HepG2 (cell line): ENCODE measurements at regions not wholly inside any gene's neighbourhood (a gene's known extent, or its start where the extent isn't known, plus 50 kb on each side); places are given as distances from the start of the nearest gene placed in this dataset.

Experiments used
- ATAC-seq: fragments of 200-7000 bp; cut with Tn5 transposase; 3 replicates; pipeline ENCODE4 v1.9.1; 2020; ENCODE audit warnings: mild to moderate bottlenecking, moderate library complexity
- BruUV-seq: library from RNA; stranded (reverse); fragments of 400-500 nt; replicated peaks from 2 replicates; lab custom pipeline; 2021; lab: Mats Ljungman, UMichigan
- CTCF ChIA-PET: fragments of 300-600 bp; formaldehyde crosslinking; extraction: SDS; loops from one replicate; lab custom pipeline; 2021; ENCODE audit warnings: low total read pairs, inconsistent platforms, low intra/inter-chr PET ratio; lab: Yijun Ruan, JAX
- POLR2A ChIA-PET: fragments of 350-600 bp; sonication (Branson Sonifier 250); formaldehyde crosslinking; loops from one replicate; lab custom pipeline; 2020; ENCODE audit warnings: antibody characterized with exemption, inconsistent platforms; lab: Yijun Ruan, JAX
- DNase-seq: peaks from one replicate; pipeline ENCODE4 v3.0.0-alpha.2; 2015; ENCODE audit warnings: low spot score
- FAIRE-seq: peaks from 3 replicates; lab custom pipeline; 2011; peaks lifted over from hg19 to GRCh38; lab: Jason Lieb, UNC
- H2AFZ ChIP-seq: one replicate; pipeline ENCODE4 v1.6.1; 2011; ENCODE audit warnings: low read length, inconsistent platforms
- H3K27ac ChIP-seq: fragments of 300-600 bp; 3 replicates; pipeline ENCODE4 v1.8.0; 2011; ENCODE audit warnings: mixed run types, mild to moderate bottlenecking, mixed read lengths, low read length, inconsistent platforms; ENCODE audit not compliant: insufficient read depth; ENCODE audit errors: extremely low read length
- H3K27me3 ChIP-seq, 2 experiments: fragments of 200-600 bp in 1 of 2; 2 replicates in 1 of 2; 3 replicates in 1 of 2; pipeline versions ENCODE4 v1.6.0 to v1.8.0; 2011; ENCODE audit warnings: low read length in 2 of 2, mild to moderate bottlenecking in 2 of 2, moderate library complexity in 2 of 2, inconsistent platforms in 1 of 2; ENCODE audit not compliant: insufficient read depth in 2 of 2, control insufficient read depth in 1 of 2
- H3K36me3 ChIP-seq, 2 experiments: fragments of 200-600 bp in 1 of 2; replicated peaks in 1 of 2; 2 replicates in 1 of 2; 3 replicates in 1 of 2; pipeline versions ENCODE4 v1.5.1 to v1.8.0; 2011; ENCODE audit warnings: low read length in 2 of 2, inconsistent platforms in 1 of 2; ENCODE audit not compliant: insufficient read depth in 2 of 2, control insufficient read depth in 1 of 2
- H3K4me1 ChIP-seq: 2 replicates; pipeline ENCODE4 v1.5.1; 2012; ENCODE audit warnings: low read length, inconsistent platforms; ENCODE audit not compliant: insufficient read depth
- H3K4me2 ChIP-seq: 2 replicates; pipeline ENCODE4 v1.6.0; 2011; ENCODE audit warnings: low read depth, low read length, inconsistent platforms
- H3K4me3 ChIP-seq, 3 experiments: fragments of 200-600 bp in 1 of 3; sonication (generic), shearing (Covaris generic) in 1 of 3; replicated peaks in 1 of 3; 2 replicates each; pipeline ENCODE4 v1.5.1; 2011 to 2016; ENCODE audit warnings: low read length in 3 of 3, inconsistent platforms in 2 of 3, low read depth in 2 of 3, mild to moderate bottlenecking in 2 of 3, control low read depth in 1 of 3, mixed read lengths in 1 of 3; ENCODE audit not compliant: insufficient read depth in 1 of 3
- H3K79me2 ChIP-seq: one replicate; pipeline ENCODE4 v1.6.1; 2011; ENCODE audit warnings: low read length, inconsistent platforms; ENCODE audit not compliant: insufficient read depth
- H3K9ac ChIP-seq: 2 replicates; pipeline ENCODE4 v1.6.0; 2011; ENCODE audit warnings: mild to moderate bottlenecking, low read depth, low read length, inconsistent platforms; ENCODE audit not compliant: insufficient read depth
- H3K9me3 ChIP-seq: 2 replicates; pipeline ENCODE4 v1.5.1; 2012; ENCODE audit warnings: mild to moderate bottlenecking, low read length
- H4K20me1 ChIP-seq: 2 replicates; pipeline ENCODE4 v1.6.0; 2011; ENCODE audit warnings: inconsistent platforms, mild to moderate bottlenecking, low read length, moderate library complexity; ENCODE audit not compliant: insufficient read depth
- ATRX ChIP-seq: sonication (generic); formaldehyde crosslinking; IDR thresholded peaks from 2 replicates; pipeline ENCODE4 v1.4.0; 2020; ENCODE audit warnings: missing genetic modification reagents, borderline replicate concordance
- KLF15 ChIP-seq: sonication (generic); formaldehyde crosslinking; IDR thresholded peaks from 2 replicates; pipeline ENCODE4 v1.8.1; 2023; ENCODE audit warnings: borderline replicate concordance, mild to moderate bottlenecking, inconsistent platforms, missing genetic modification reagents, mixed read lengths
- MEIS1 ChIP-seq: sonication (generic); formaldehyde crosslinking; IDR thresholded peaks from 2 replicates; pipeline ENCODE4 v1.9.0; 2021; ENCODE audit warnings: mild to moderate bottlenecking, missing genetic modification reagents, moderate library complexity, borderline replicate concordance
- MTF1 ChIP-seq: sonication (generic); formaldehyde crosslinking; IDR thresholded peaks from 2 replicates; pipeline ENCODE4 v1.5.0; 2020; ENCODE audit warnings: missing genetic modification reagents
- RELA ChIP-seq: sonication (generic); formaldehyde crosslinking; IDR thresholded peaks from 2 replicates; pipeline ENCODE4 v1.4.0; 2020; ENCODE audit warnings: missing genetic modification reagents
- TBX2 ChIP-seq: sonication (generic); formaldehyde crosslinking; IDR thresholded peaks from 2 replicates; pipeline ENCODE4 v1.5.0; 2020; ENCODE audit warnings: missing genetic modification reagents, mild to moderate bottlenecking, borderline replicate concordance
- ZBTB20 ChIP-seq: sonication (generic); formaldehyde crosslinking; IDR thresholded peaks from 2 replicates; pipeline ENCODE4 v1.8.1; 2023; ENCODE audit warnings: missing genetic modification reagents, low read depth, mild to moderate bottlenecking, borderline replicate concordance
- ZSCAN22 ChIP-seq: sonication (generic); formaldehyde crosslinking; IDR thresholded peaks from 2 replicates; pipeline ENCODE4 v1.4.0; 2020; ENCODE audit warnings: mild to moderate bottlenecking, missing genetic modification reagents
- in situ Hi-C: cut with HindIII; loops from 2 replicates; pipeline ENCODE4 v1.10.0; 2017; ENCODE audit warnings: low pct_unique_long_range_greater_than_20kb; ENCODE audit not compliant: extremely low pct_ligation_motif_present
- intact Hi-C: fragments of 100-400 bp; cut with micrococcal nuclease; formaldehyde crosslinking; loops from one replicate; pipeline ENCODE4 v1.10.0; 2022; ENCODE audit not compliant: unreplicated experiment
- TF ChIP-seq, protein P1 (sequence below): IDR thresholded peaks from 2 replicates; pipeline ENCODE4 v1.6.1; 2016; ENCODE audit warnings: missing compliant biosample characterization, missing genetic modification reagents, borderline replicate concordance
- TF ChIP-seq, protein P2 (sequence below): IDR thresholded peaks from 2 replicates; pipeline ENCODE4 v1.6.1; 2016
- TF ChIP-seq, protein P3 (sequence below): sonication (generic); formaldehyde crosslinking; IDR thresholded peaks from 2 replicates; pipeline ENCODE4 v1.5.1; 2020; ENCODE audit warnings: missing genetic modification reagents, mild to moderate bottlenecking, borderline replicate concordance

DNA sequence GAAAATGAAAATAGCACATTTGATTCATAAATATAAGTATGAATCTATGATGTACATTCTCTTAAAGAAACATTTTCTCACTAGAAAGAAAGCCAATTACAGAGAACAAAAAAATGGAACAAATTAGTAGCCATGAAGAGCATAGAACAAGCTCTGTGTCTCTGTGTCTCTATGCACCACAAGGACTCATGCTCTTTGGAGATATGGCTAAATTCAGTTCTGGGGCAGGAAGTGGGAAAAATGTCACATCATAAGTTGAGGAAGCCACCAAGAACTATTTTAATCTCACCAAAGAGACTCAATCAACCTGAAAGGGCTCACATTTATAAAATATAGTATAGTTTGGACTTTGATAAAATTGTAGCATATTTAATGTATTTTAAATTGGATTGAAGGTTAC lies 1259.8 kb upstream of the GJE1 start:
- FAIRE-seq: no peak
- no peak overlapping the region for H3K4me3 ChIP-seq
- in situ Hi-C loops (no loop called here), intact Hi-C loops (no loop called here)
- H3K4me1 ChIP-seq: no peaks in the 10 kb centered on the region
- TF ChIP-seq, protein P1, sequence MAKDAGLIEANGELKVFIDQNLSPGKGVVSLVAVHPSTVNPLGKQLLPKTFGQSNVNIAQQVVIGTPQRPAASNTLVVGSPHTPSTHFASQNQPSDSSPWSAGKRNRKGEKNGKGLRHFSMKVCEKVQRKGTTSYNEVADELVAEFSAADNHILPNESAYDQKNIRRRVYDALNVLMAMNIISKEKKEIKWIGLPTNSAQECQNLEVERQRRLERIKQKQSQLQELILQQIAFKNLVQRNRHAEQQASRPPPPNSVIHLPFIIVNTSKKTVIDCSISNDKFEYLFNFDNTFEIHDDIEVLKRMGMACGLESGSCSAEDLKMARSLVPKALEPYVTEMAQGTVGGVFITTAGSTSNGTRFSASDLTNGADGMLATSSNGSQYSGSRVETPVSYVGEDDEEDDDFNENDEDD (CRISPR knock-in tag): no peak
- no peak for TF ChIP-seq RELA (CRISPR knock-in tag)
- no peak for TF ChIP-seq MTF1
- TF ChIP-seq ZBTB20 (CRISPR knock-in tag): no peak
- TF ChIP-seq MEIS1 (CRISPR knock-in tag): no peak
- TF ChIP-seq TBX2 (CRISPR knock-in tag): no peak
- TF ChIP-seq ZSCAN22 (CRISPR knock-in tag): no peak
- TF ChIP-seq, protein P2, sequence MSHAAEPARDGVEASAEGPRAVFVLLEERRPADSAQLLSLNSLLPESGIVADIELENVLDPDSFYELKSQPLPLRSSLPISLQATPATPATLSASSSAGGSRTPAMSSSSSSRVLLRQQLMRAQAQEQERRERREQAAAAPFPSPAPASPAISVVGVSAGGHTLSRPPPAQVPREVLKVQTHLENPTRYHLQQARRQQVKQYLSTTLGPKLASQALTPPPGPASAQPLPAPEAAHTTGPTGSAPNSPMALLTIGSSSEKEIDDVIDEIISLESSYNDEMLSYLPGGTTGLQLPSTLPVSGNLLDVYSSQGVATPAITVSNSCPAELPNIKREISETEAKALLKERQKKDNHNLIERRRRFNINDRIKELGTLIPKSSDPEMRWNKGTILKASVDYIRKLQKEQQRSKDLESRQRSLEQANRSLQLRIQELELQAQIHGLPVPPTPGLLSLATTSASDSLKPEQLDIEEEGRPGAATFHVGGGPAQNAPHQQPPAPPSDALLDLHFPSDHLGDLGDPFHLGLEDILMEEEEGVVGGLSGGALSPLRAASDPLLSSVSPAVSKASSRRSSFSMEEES (CRISPR knock-in tag): no peak
- no peak for TF ChIP-seq ATRX (CRISPR knock-in tag)
- TF ChIP-seq, protein P3, sequence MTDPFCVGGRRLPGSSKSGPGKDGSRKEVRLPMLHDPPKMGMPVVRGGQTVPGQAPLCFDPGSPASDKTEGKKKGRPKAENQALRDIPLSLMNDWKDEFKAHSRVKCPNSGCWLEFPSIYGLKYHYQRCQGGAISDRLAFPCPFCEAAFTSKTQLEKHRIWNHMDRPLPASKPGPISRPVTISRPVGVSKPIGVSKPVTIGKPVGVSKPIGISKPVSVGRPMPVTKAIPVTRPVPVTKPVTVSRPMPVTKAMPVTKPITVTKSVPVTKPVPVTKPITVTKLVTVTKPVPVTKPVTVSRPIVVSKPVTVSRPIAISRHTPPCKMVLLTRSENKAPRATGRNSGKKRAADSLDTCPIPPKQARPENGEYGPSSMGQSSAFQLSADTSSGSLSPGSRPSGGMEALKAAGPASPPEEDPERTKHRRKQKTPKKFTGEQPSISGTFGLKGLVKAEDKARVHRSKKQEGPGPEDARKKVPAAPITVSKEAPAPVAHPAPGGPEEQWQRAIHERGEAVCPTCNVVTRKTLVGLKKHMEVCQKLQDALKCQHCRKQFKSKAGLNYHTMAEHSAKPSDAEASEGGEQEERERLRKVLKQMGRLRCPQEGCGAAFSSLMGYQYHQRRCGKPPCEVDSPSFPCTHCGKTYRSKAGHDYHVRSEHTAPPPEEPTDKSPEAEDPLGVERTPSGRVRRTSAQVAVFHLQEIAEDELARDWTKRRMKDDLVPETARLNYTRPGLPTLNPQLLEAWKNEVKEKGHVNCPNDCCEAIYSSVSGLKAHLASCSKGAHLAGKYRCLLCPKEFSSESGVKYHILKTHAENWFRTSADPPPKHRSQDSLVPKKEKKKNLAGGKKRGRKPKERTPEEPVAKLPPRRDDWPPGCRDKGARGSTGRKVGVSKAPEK (CRISPR knock-in tag): no peak
- TF ChIP-seq KLF15 (CRISPR knock-in tag): no peak
- H3K27ac ChIP-seq: no peak overlapping the region
- no peak for ATAC-seq
- H2AFZ ChIP-seq: no peak overlapping the region
- no peaks in the 10 kb centered on the region for H3K36me3 ChIP-seq
- H3K9ac ChIP-seq: no peak overlapping the region
- ChIA-PET POLR2A (no interaction called here), CTCF (no interaction called here)
- DNase-seq: no peak
- H3K9me3 ChIP-seq: no peaks in the 10 kb centered on the region
- H3K27me3 ChIP-seq: no peaks in the 10 kb centered on the region
- no TSS peak for BruUV-seq
- no peaks in the 10 kb centered on the region for H4K20me1 ChIP-seq
- no peak overlapping the region for H3K4me2 ChIP-seq
- H3K79me2 ChIP-seq: peaks cover 10% of the 10 kb centered on the region
